GM18907 (cell line): ENCODE measurements at regions not wholly inside any gene's neighbourhood (a gene's known extent, or its start where the extent isn't known, plus 50 kb on each side); places are given as distances from the start of the nearest gene placed in this dataset.
"Not testable (repeated sequence)": the region's sequence is repeated elsewhere in the genome, so short reads cannot be mapped to it uniquely, and the experiment has no call there.

ENCODE experiments used
- ATAC-seq: cut with Tn5 transposase; IDR thresholded peaks from one replicate; pipeline ENCODE4 v1.9.1; 2021; ENCODE audit warnings: mild to moderate bottlenecking, moderate library complexity; ENCODE audit not compliant: unreplicated experiment

- no peak for ATAC-seq
Observed at GRCh38 chr1:191305370-191305769, 827.7 kb upstream of the BRINP3 start.

- ATAC-seq: no peak
Observed at GRCh38 chr1:191306916-191307315, 829.3 kb upstream of the BRINP3 start.

DNA sequence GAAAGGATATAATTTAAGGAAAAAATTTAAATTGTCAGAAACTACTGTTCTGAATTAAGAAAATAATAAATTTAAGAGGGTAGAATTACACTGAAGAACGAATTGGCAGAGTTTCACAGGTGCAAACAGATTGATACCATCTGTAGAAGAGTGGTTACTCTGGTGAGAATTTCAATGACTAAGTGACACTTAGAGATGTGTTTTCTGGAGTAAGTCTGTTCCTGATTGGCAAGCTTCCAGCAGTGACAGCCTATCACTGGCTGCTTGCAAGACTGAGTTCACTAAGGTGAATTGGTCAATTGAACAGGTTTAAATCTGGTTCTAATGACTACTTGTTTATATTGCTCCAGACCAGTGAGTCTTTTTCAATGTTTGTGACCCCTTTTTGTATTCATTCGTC is 838.2 kb upstream of the RGS18 start:
- ATAC-seq: no peak

DNA sequence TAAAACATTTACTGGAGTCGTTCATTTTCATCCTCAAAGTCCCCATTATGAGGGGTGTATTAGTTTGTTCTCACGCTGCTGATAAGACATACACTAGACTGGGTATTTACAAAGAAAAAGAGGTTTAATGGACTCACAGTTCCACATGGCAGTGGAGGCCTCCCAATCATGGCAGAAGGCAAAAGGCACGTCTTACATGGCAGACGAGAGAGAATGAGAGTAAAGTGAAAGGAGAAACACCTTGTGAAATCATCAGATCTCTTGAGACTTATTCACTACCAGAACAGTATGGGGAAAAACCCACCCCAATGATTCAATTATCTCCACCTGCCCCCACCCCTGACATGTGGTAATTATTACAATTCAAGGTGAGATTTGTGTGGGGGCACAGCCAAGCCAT is 830.4 kb upstream of the RGS18 start:
- no peak for ATAC-seq

- ATAC-seq: no peak
Observed at GRCh38 chr1:191343816-191344215, 814.4 kb upstream of the RGS18 start.

DNA sequence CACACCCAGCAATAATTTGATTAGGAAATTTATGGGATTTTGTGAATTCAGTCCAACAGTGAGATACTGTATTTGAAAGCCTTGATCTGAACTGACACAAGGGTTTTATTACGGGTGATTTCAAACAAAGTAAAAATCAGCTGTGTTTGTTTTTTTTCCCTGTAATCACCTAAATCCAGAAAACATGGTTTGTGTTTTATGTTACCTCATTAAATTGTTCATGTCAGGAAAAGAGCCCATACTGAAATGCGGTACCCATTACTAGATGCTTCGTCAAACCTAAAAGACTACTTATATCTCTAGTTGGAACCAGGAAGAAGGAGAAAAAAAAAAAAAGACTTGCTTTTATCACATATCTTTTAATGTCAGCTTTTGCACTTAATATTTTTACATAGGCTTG is 811.9 kb upstream of the RGS18 start:
- no peak for ATAC-seq

GRCh38 chr1:191348328-191348727 is 809.9 kb upstream of the RGS18 start:
- ATAC-seq: no peak

DNA sequence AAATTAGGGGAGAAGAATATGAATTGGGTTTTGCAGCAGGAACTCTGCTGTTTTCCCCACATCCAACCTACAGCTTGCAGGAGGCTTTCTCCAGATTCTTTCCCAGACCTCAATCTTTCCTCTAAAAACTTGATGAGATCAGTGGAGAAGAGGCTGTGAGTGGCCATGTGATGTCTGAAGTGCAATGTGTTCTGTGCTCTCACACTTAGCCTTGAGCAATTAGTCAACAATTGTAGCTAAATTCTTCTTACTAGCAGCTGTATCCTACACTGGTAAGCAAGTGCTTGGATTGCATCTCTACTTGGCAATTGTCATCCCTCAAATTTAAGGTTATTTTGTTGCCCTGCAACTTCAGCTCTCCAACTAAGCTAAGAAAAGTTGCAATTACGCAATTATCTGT is 807.3 kb upstream of the RGS18 start:
- ATAC-seq: no peak

- no peak for ATAC-seq
Observed at GRCh38 chr1:191358724-191359123, 799.5 kb upstream of the RGS18 start.

GRCh38 chr1:191366686-191367085 is 791.6 kb upstream of the RGS18 start:
- no peak for ATAC-seq

- no peak for ATAC-seq
Observed at GRCh38 chr1:191368891-191369654, 789.2 kb upstream of the RGS18 start.

DNA sequence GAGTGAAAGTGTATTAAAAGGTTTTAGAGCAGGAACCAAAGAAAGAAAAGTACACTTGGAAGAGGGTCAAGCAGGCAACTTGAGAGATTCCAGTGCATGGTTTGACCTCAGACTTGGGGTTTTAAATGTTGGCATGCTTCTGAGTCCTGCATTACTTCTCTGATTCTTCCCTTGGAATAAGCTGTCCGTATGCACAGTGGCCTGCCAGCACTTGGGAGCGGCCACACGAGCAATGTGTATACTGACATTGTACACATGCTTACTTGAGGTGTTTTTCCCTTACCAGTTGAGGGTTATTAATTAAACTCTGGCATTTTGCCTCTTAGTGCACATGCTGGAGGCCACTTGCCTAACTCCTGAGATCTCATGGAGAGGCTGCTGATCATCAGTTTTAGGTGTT is 786.6 kb upstream of the RGS18 start:
- no peak for ATAC-seq

GRCh38 chr1:191388283-191388682 is 770.0 kb upstream of the RGS18 start:
- no peak for ATAC-seq

GRCh38 chr1:191396622-191397021 is 761.6 kb upstream of the RGS18 start:
- no peak for ATAC-seq

GRCh38 chr1:191398551-191398950 is 759.7 kb upstream of the RGS18 start:
- ATAC-seq: no peak

DNA sequence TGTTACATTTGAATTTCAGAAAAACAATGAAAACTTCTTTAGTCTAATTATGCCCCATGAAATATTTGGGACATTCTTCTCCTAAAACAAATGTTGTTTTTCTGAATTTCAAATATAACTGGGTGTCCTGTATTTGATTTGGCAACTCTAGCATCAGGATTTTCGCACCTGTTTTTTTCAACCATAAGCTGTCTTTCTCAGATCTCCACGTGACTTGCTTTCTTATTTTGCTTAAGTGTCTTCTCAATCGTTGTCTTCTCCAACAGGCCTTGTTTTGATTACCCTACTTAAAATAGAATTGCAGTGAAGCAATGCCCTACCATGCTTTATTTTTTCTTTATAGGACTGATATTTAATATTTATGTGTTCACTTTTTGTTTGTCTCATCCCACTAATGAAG is 752.8 kb upstream of the RGS18 start:
- ATAC-seq: no peak

DNA sequence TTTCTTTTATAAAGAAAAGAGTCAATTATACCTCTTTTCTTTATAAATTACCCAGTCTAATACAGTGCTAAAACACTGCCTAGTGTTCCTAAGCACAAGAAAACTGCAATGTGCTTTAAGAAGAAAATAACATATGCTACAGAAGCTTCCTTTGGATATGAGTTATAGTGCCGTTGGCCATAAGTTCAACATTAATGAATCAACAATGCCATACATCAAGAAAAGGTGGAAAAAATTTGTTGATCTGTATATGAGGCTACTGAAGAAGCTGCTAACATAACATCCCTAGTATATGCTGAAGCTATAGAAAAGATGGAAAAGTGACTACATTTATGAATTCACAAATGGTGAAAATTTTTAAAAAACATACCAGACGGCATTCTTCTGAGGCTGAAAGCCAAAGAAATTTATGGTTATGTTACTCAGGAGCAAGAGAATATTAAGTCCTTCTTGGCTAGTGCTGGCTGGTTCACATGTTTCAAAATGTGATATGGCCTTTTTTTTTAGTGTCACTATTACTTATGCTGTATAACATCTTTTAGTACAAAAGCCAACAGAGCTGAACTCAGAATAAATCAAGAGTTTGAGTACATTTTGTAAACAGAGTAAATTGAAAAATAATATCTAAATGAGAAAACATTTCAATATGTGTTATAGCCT is 743.2 kb upstream of the RGS18 start:
- ATAC-seq: no peak

DNA sequence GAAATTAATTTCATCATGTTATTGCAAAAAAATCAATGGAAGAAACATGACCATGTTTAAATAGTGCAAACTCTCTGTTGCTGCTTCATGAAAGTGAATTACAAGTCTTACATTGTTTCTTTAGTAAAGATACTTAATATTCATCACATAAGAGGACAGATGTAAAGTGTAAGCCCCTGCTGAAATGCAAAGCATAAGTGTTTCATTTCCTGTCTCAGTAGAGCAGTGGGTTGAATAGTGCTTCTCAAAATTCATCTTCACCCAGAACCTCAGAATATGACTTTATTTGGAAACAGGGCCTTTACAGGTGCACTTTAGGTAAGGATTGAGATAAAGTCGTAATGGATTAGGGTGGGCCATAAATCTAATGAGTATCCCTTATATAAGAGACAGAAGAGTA is 738.4 kb upstream of the RGS18 start:
- ATAC-seq: no peak

- no peak for ATAC-seq
Observed at GRCh38 chr1:191427593-191427992, 730.7 kb upstream of the RGS18 start.

- no peak for ATAC-seq
Observed at GRCh38 chr1:191432817-191433216, 725.4 kb upstream of the RGS18 start.

GRCh38 chr1:191438979-191439378 is 719.3 kb upstream of the RGS18 start:
- ATAC-seq: no peak

- not testable (repeated sequence) for ATAC-seq
Observed at GRCh38 chr1:191448279-191448678, 710.0 kb upstream of the RGS18 start.

- ATAC-seq: no peak
Observed at GRCh38 chr1:191452586-191452985, 705.7 kb upstream of the RGS18 start.
